HG03442 (cell line): ENCODE measurements at regions not wholly inside any gene's neighbourhood (a gene's known extent, or its start where the extent isn't known, plus 50 kb on each side); places are given as distances from the start of the nearest gene placed in this dataset.
"Not testable (repeated sequence)": the region's sequence is repeated elsewhere in the genome, so short reads cannot be mapped to it uniquely, and the experiment has no call there.

Experiments
- ATAC-seq: cut with Tn5 transposase; IDR thresholded peaks from one replicate; pipeline ENCODE4 v1.9.1; 2021; ENCODE audit warnings: mild to moderate bottlenecking, moderate library complexity; ENCODE audit not compliant: unreplicated experiment

- ATAC-seq = no peak
Measured at GRCh38 chr5:27234916-27235315, 196.5 kb upstream of the CDH9 start.

GRCh38 chr5:27221410-27221809 is 183.0 kb upstream of the CDH9 start:
- ATAC-seq = no peak

GRCh38 chr5:27220752-27221151 is 182.4 kb upstream of the CDH9 start:
- no peak for ATAC-seq

- no peak for ATAC-seq
Measured at GRCh38 chr5:27217977-27218376, 179.6 kb upstream of the CDH9 start.

GRCh38 chr5:27217155-27217956 is 179.0 kb upstream of the CDH9 start:
- ATAC-seq = no peak

GRCh38 chr5:27216367-27216950 is 178.1 kb upstream of the CDH9 start:
- no peak for ATAC-seq

GRCh38 chr5:27208051-27208450 is 169.7 kb upstream of the CDH9 start:
- no peak for ATAC-seq

GRCh38 chr5:27191786-27192510 is 153.6 kb upstream of the CDH9 start:
- no peak for ATAC-seq

- no peak for ATAC-seq
Measured at GRCh38 chr5:27172693-27173092, 134.3 kb upstream of the CDH9 start.

- ATAC-seq = no peak
Measured at GRCh38 chr5:27171761-27172261, 133.4 kb upstream of the CDH9 start.

GRCh38 chr5:27158775-27159174 is 120.4 kb upstream of the CDH9 start:
- no peak for ATAC-seq

- ATAC-seq = no peak
Measured at GRCh38 chr5:27158171-27158570, 119.8 kb upstream of the CDH9 start.

- ATAC-seq = no peak
Measured at GRCh38 chr5:27144456-27144855, 106.1 kb upstream of the CDH9 start.

GRCh38 chr5:27140831-27141230 is 102.4 kb upstream of the CDH9 start:
- ATAC-seq = no peak

- ATAC-seq = no peak
Measured at GRCh38 chr5:27130587-27130986, 92.2 kb upstream of the CDH9 start.

- no peak for ATAC-seq
Measured at GRCh38 chr5:27129926-27130325, 91.5 kb upstream of the CDH9 start.

GRCh38 chr5:27125856-27126255 is 87.5 kb upstream of the CDH9 start:
- ATAC-seq = no peak

GRCh38 chr5:27124590-27124989 is 86.2 kb upstream of the CDH9 start:
- ATAC-seq = no peak

GRCh38 chr5:27119736-27120321 is 81.4 kb upstream of the CDH9 start:
- ATAC-seq = not testable (repeated sequence)

GRCh38 chr5:27103486-27103885 is 65.1 kb upstream of the CDH9 start:
- ATAC-seq = no peak

GRCh38 chr5:27095761-27096160 is 57.4 kb upstream of the CDH9 start:
- not testable (repeated sequence) for ATAC-seq
